ENCODE measurements at regions not wholly inside any gene's neighbourhood (a gene's known extent, or its start where the extent isn't known, plus 50 kb on each side); places are given as distances from the start of the nearest gene placed in this dataset.

- Histone ChIP-seq H3K4me2 (no peak overlapping the region), H3K27ac (no peak overlapping the region), H3K9me3 (no peaks in the 10 kb centered on the region), H3K4me1 (no peaks in the 10 kb centered on the region), H3K4me3 (no peak overlapping the region)
- TF ChIP-seq MAX (IDR thresholded peaks at IDR 0.05) (no peak), CTCF (IDR thresholded peaks at IDR 0.05) (peak; percentile 26; the same call in 2 of the 3 replicates), EHF (CRISPR knock-in tag; IDR thresholded peaks at IDR 0.05) (no peak), FOXS1 (CRISPR knock-in tag; IDR thresholded peaks at IDR 0.05) (no peak), SMC3 (IDR thresholded peaks at IDR 0.05) (0 out of 3 replicates have a peak, but pooled peaks have one; percentile 12), GATA3 (IDR thresholded peaks at IDR 0.05; ENCODE audit: borderline replicate concordance) (no peak), SREBF2 (IDR thresholded peaks at IDR 0.05) (no peak), RAD21 (conservative IDR thresholded peaks at IDR 0.05 in 1 of 2, IDR thresholded peaks at IDR 0.05 in 1 of 2) (peak; percentile 24 to 25; a peak in 2 of 5 replicates)
- DNase-seq (ENCODE audit: low read depth in 1 of 2, low spot score in 1 of 2): peak in 1 of 2 experiments; percentile 5
- no peak for FAIRE-seq
- POLR2A ChIA-PET: no interaction called here
- WGBS (ENCODE audit: missing lambda C conversion rate): 49% methylated on average over 3 of the region's 3 CpGs
- peak; percentile 62 to 63; a peak in 3 of 6 replicates for ATAC-seq
- CTCF ChIA-PET: no interaction called here
Observed at GRCh38 chr5:155822177-155822576, 504.8 kb upstream of the SGCD start.

GRCh38 chr5:155826611-155827507 is 500.1 kb upstream of the SGCD start:
- ChIA-PET CTCF (no interaction called here), POLR2A (no interaction called here)
- DNase-seq (ENCODE audit: low read depth in 1 of 2, low spot score in 1 of 2) (no peak), ATAC-seq (no peak), FAIRE-seq (no peak)
- H3K9me3 ChIP-seq: no peaks in the 10 kb centered on the region
- no peaks in the 10 kb centered on the region for H3K4me1 ChIP-seq
- no peak overlapping the region for H3K27ac ChIP-seq
- no peak overlapping the region for H3K4me2 ChIP-seq
- TF ChIP-seq KDM1A (IDR thresholded peaks at IDR 0.05; ENCODE audit: low read depth) (no peak), ESRRA (IDR thresholded peaks at IDR 0.05; ENCODE audit: borderline replicate concordance, low read length) (no peak), ELK1 (IDR thresholded peaks at IDR 0.05; ENCODE audit: low read depth, low read length) (no peak), HES2 (IDR thresholded peaks at IDR 0.05) (no peak), BCL3 (IDR thresholded peaks at IDR 0.05) (no peak), FOSL2 (IDR thresholded peaks at IDR 0.05) (no peak), FOSL2 (CRISPR knock-in tag; IDR thresholded peaks at IDR 0.05) (no peak), CHD4 (IDR thresholded peaks at IDR 0.05; ENCODE audit: borderline replicate concordance) (no peak), RCOR1 (IDR thresholded peaks at IDR 0.05; ENCODE audit: low read depth, low read length) (no peak), E2F6 (IDR thresholded peaks at IDR 0.05; ENCODE audit: borderline replicate concordance, low read depth) (no peak), HEYL (CRISPR knock-in tag; IDR thresholded peaks at IDR 0.05) (no peak), NFE2L2 (conservative IDR thresholded peaks at IDR 0.05; ENCODE audit: low read length) (no peak), REST (IDR thresholded peaks at IDR 0.05) (no peak), HOXA7 (CRISPR knock-in tag; IDR thresholded peaks at IDR 0.05) (no peak), CHD2 (IDR thresholded peaks at IDR 0.05; ENCODE audit: low read length, partially characterized antibody) (no peak), ZNF302 (CRISPR knock-in tag; IDR thresholded peaks at IDR 0.05) (no peak), CTCF (IDR thresholded peaks at IDR 0.05) (no peak), SREBF2 (IDR thresholded peaks at IDR 0.05) (no peak), RFX5 (IDR thresholded peaks at IDR 0.05) (no peak)
- H3K4me3 ChIP-seq: no peak overlapping the region
- WGBS (ENCODE audit: missing lambda C conversion rate): 79% methylated on average over 3 of the region's 3 CpGs

Data from A549 (cell line).